ENCODE measurements at regions not wholly inside any gene's neighbourhood (a gene's known extent, or its start where the extent isn't known, plus 50 kb on each side); places are given as distances from the start of the nearest gene placed in this dataset.

- Histone ChIP-seq H3K18ac (ENCODE audit: low read depth in 1 of 2, low read length in 2 of 2) (no peak overlapping the region), H3K36me3 (ENCODE audit: control insufficient read depth in 1 of 2, insufficient read depth in 2 of 2, low read depth in 1 of 2, low read length in 2 of 2) (no peaks in the 10 kb centered on the region), H2BK5ac (ENCODE audit: low read depth, low read length, poor library complexity, severe bottlenecking) (no peak overlapping the region), H3K4ac (ENCODE audit: low read depth in 1 of 2, low read length in 2 of 2) (no peak overlapping the region), H3K9ac (ENCODE audit: low read length) (no peak overlapping the region), H4K91ac (ENCODE audit: low read length) (no peak overlapping the region), H3K9me3 (ENCODE audit: control insufficient read depth, low read length) (no peaks in the 10 kb centered on the region), H3K4me2 (ENCODE audit: low read length, poor library complexity, severe bottlenecking) (no peak overlapping the region), H3K4me1 (ENCODE audit: control insufficient read depth, insufficient read depth, low read depth, low read length) (no peaks in the 10 kb centered on the region), H2BK12ac (ENCODE audit: low read length in 2 of 2) (no peak overlapping the region), H3K27ac (ENCODE audit: low read length, poor library complexity, severe bottlenecking) (no peak overlapping the region), H3K14ac (ENCODE audit: low read length in 2 of 2) (no peak overlapping the region), H3K4me3 (ENCODE audit: insufficient read depth in 1 of 2, low read depth in 1 of 2, low read length in 2 of 2) (no peak overlapping the region), H2BK15ac (ENCODE audit: low read depth, poor library complexity, severe bottlenecking) (no peak overlapping the region), H3K79me1 (replicated peaks; ENCODE audit: low read length, poor library complexity, severe bottlenecking) (no peaks in the 10 kb centered on the region), H2BK120ac (ENCODE audit: low read depth, low read length) (no peak overlapping the region), H3K23ac (ENCODE audit: low read length in 2 of 2) (no peak overlapping the region), H2AK5ac (ENCODE audit: low read length, severe bottlenecking) (no peak overlapping the region), H3K27me3 (ENCODE audit: control insufficient read depth in 1 of 2, insufficient read depth in 1 of 2, low read length in 2 of 2) (peaks cover 0 to 20% of the 10 kb centered on the region in 2 experiments), H4K8ac (ENCODE audit: low read length) (no peak overlapping the region), H2AFZ (ENCODE audit: low read depth, low read length) (no peak overlapping the region)
- 95% methylated on average over 11 of the region's 11 CpGs for WGBS
- no peak for DNase-seq
Observed at GRCh38 chr6:110036408-110037302, 58.5 kb downstream of the GPR6 start.

- H2BK5ac ChIP-seq (ENCODE audit: low read depth, low read length, poor library complexity, severe bottlenecking) = no peak overlapping the region
Observed at GRCh38 chr6:110037726-110038295, 59.7 kb downstream of the GPR6 start.

DNA sequence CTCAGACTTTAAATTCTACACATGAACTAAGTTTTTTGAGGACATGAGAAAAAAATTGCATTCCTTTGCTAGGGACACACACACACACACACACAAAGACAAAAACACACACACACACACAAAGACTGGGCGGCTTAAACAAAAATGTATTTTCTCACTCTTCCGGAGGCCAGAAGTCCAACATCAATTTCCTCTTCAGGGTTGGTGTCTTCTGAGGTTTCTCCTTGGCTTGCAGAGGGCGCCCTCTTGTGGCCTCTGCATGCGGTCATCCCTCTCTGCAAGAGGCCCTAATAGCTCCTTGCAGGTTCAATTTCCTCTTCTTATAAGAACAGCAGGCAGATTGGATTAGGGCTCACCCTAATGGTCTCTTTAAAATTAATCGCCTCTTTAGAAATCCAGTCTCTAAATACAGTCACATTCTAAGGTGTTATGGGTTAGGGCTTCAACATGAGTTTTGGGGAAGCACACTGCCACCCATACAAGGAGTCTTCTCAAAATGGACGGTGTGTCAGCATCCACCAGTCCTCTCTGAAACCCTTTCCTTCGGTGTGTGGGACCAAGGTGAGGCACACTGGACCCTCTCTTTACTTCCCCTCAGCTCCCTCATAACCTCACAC lies 61.4 kb downstream of the GPR6 start:
- Histone ChIP-seq H2BK120ac (ENCODE audit: low read depth, low read length) (no peak overlapping the region), H3K36me3 (ENCODE audit: control insufficient read depth in 1 of 2, insufficient read depth in 2 of 2, low read depth in 1 of 2, low read length in 2 of 2) (no peaks in the 10 kb centered on the region), H3K27ac (ENCODE audit: low read length, poor library complexity, severe bottlenecking) (no peak overlapping the region), H3K4me2 (ENCODE audit: low read length, poor library complexity, severe bottlenecking) (no peak overlapping the region), H4K8ac (ENCODE audit: low read length) (no peak overlapping the region), H3K27me3 (ENCODE audit: control insufficient read depth in 1 of 2, insufficient read depth in 1 of 2, low read length in 2 of 2) (peaks cover 0 to 20% of the 10 kb centered on the region in 2 experiments), H3K14ac (ENCODE audit: low read length in 2 of 2) (no peak overlapping the region), H3K79me1 (replicated peaks; ENCODE audit: low read length, poor library complexity, severe bottlenecking) (no peaks in the 10 kb centered on the region), H2BK15ac (ENCODE audit: low read depth, poor library complexity, severe bottlenecking) (no peak overlapping the region), H3K18ac (ENCODE audit: low read depth in 1 of 2, low read length in 2 of 2) (no peak overlapping the region), H2BK12ac (ENCODE audit: low read length in 2 of 2) (no peak overlapping the region), H3K9me3 (ENCODE audit: control insufficient read depth, low read length) (no peaks in the 10 kb centered on the region), H4K91ac (ENCODE audit: low read length) (no peak overlapping the region), H2BK5ac (ENCODE audit: low read depth, low read length, poor library complexity, severe bottlenecking) (no peak overlapping the region), H3K23ac (ENCODE audit: low read length in 2 of 2) (no peak overlapping the region), H2AK5ac (ENCODE audit: low read length, severe bottlenecking) (no peak overlapping the region), H3K4ac (ENCODE audit: low read depth in 1 of 2, low read length in 2 of 2) (no peak overlapping the region), H2AFZ (ENCODE audit: low read depth, low read length) (no peak overlapping the region), H3K4me3 (ENCODE audit: insufficient read depth in 1 of 2, low read depth in 1 of 2, low read length in 2 of 2) (peak overlapping the region in 1 of 2 experiments; percentile 46), H3K9ac (ENCODE audit: low read length) (peak overlapping the region; percentile 65), H3K4me1 (ENCODE audit: control insufficient read depth, insufficient read depth, low read depth, low read length) (peaks cover 1% of the 10 kb centered on the region)
- WGBS = 23% methylated on average over 6 of the region's 7 CpGs
- DNase-seq = peak; percentile 82

More at GRCh38 chr6:110037726-110038295, 59.7 kb downstream of the GPR6 start:
- Histone ChIP-seq H3K18ac (ENCODE audit: low read depth in 1 of 2, low read length in 2 of 2) (no peak overlapping the region), H3K4me1 (ENCODE audit: control insufficient read depth, insufficient read depth, low read depth, low read length) (no peaks in the 10 kb centered on the region), H4K8ac (ENCODE audit: low read length) (no peak overlapping the region), H3K14ac (ENCODE audit: low read length in 2 of 2) (no peak overlapping the region), H3K27me3 (ENCODE audit: control insufficient read depth in 1 of 2, insufficient read depth in 1 of 2, low read length in 2 of 2) (peaks cover 0 to 23% of the 10 kb centered on the region in 2 experiments), H3K4ac (ENCODE audit: low read depth in 1 of 2, low read length in 2 of 2) (no peak overlapping the region), H3K9me3 (ENCODE audit: control insufficient read depth, low read length) (no peaks in the 10 kb centered on the region), H3K23ac (ENCODE audit: low read length in 2 of 2) (no peak overlapping the region), H2BK12ac (ENCODE audit: low read length in 2 of 2) (no peak overlapping the region), H4K91ac (ENCODE audit: low read length) (no peak overlapping the region), H3K4me2 (ENCODE audit: low read length, poor library complexity, severe bottlenecking) (no peak overlapping the region), H2AFZ (ENCODE audit: low read depth, low read length) (no peak overlapping the region), H2AK5ac (ENCODE audit: low read length, severe bottlenecking) (no peak overlapping the region), H3K36me3 (ENCODE audit: control insufficient read depth in 1 of 2, insufficient read depth in 2 of 2, low read depth in 1 of 2, low read length in 2 of 2) (no peaks in the 10 kb centered on the region), H2BK15ac (ENCODE audit: low read depth, poor library complexity, severe bottlenecking) (no peak overlapping the region), H3K9ac (ENCODE audit: low read length) (peak overlapping the region; percentile 17), H3K27ac (ENCODE audit: low read length, poor library complexity, severe bottlenecking) (no peak overlapping the region), H3K79me1 (replicated peaks; ENCODE audit: low read length, poor library complexity, severe bottlenecking) (no peaks in the 10 kb centered on the region), H2BK120ac (ENCODE audit: low read depth, low read length) (no peak overlapping the region), H3K4me3 (ENCODE audit: insufficient read depth in 1 of 2, low read depth in 1 of 2, low read length in 2 of 2) (no peak overlapping the region)
- DNase-seq = no peak
- 87% methylated on average over 9 of the region's 9 CpGs for WGBS

DNA sequence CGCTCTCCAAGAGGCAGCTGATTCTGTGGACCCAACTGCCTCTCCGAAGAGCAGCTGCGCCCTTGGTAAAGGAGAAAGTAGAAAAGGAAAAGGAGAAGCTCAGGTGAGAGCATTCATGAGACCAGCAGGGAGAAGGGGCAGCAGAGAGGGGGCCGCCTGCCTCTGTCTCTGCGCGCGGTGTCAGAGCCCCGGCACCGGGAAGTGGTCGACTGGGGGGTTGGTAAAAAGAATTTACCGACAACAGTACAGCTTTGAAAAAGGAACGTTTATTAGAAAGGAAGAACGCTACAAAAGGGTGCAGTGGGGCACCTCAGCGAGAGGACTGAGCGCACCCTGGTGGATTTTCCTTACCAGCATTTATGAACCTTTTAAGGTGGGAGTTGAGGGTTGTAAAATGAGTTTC lies 61.9 kb downstream of the GPR6 start:
- H3K36me3 ChIP-seq (ENCODE audit: control insufficient read depth in 1 of 2, insufficient read depth in 2 of 2, low read depth in 1 of 2, low read length in 2 of 2) = no peaks in the 10 kb centered on the region
- H3K4me1 ChIP-seq (ENCODE audit: control insufficient read depth, insufficient read depth, low read depth, low read length) = peaks cover 1% of the 10 kb centered on the region
- H3K4ac ChIP-seq (ENCODE audit: low read depth in 1 of 2, low read length in 2 of 2) = no peak overlapping the region
- no peak overlapping the region for H4K8ac ChIP-seq (ENCODE audit: low read length)
- no peak overlapping the region for H3K27ac ChIP-seq (ENCODE audit: low read length, poor library complexity, severe bottlenecking)
- no peak overlapping the region for H3K23ac ChIP-seq (ENCODE audit: low read length in 2 of 2)
- H2BK120ac ChIP-seq (ENCODE audit: low read depth, low read length) = no peak overlapping the region
- H3K9me3 ChIP-seq (ENCODE audit: control insufficient read depth, low read length) = no peaks in the 10 kb centered on the region
- H3K14ac ChIP-seq (ENCODE audit: low read length in 2 of 2) = no peak overlapping the region
- no peak overlapping the region for H2BK15ac ChIP-seq (ENCODE audit: low read depth, poor library complexity, severe bottlenecking)
- no peak overlapping the region for H3K4me2 ChIP-seq (ENCODE audit: low read length, poor library complexity, severe bottlenecking)
- peak overlapping the region; percentile 41 for H3K9ac ChIP-seq (ENCODE audit: low read length)
- peaks cover 0 to 20% of the 10 kb centered on the region in 2 experiments for H3K27me3 ChIP-seq (ENCODE audit: control insufficient read depth in 1 of 2, insufficient read depth in 1 of 2, low read length in 2 of 2)
- no peak overlapping the region for H2AFZ ChIP-seq (ENCODE audit: low read depth, low read length)
- no peak overlapping the region for H2BK5ac ChIP-seq (ENCODE audit: low read depth, low read length, poor library complexity, severe bottlenecking)
- H2AK5ac ChIP-seq (ENCODE audit: low read length, severe bottlenecking) = no peak overlapping the region
- H3K18ac ChIP-seq (ENCODE audit: low read depth in 1 of 2, low read length in 2 of 2) = peak overlapping the region in 1 of 2 experiments; percentile 48
- H4K91ac ChIP-seq (ENCODE audit: low read length) = no peak overlapping the region
- peak overlapping the region in 1 of 2 experiments; percentile 46 for H3K4me3 ChIP-seq (ENCODE audit: insufficient read depth in 1 of 2, low read depth in 1 of 2, low read length in 2 of 2)
- H3K79me1 ChIP-seq (replicated peaks; ENCODE audit: low read length, poor library complexity, severe bottlenecking) = no peaks in the 10 kb centered on the region
- DNase-seq = peak; percentile 19
- WGBS = 40% methylated on average over 14 of the region's 15 CpGs
- H2BK12ac ChIP-seq (ENCODE audit: low read length in 2 of 2) = no peak overlapping the region
